Tongue (tissue), 1 donor: ENCODE measurements at regions not wholly inside any gene's neighbourhood (a gene's known extent, or its start where the extent isn't known, plus 50 kb on each side); places are given as distances from the start of the nearest gene placed in this dataset.
"Not testable (repeated sequence)": the region's sequence is repeated elsewhere in the genome, so short reads cannot be mapped to it uniquely, and the experiment has no call there.

Source experiments
- DNase-seq: peaks from one replicate; pipeline ENCODE4 v3.0.0-alpha.2; 2015

DNA sequence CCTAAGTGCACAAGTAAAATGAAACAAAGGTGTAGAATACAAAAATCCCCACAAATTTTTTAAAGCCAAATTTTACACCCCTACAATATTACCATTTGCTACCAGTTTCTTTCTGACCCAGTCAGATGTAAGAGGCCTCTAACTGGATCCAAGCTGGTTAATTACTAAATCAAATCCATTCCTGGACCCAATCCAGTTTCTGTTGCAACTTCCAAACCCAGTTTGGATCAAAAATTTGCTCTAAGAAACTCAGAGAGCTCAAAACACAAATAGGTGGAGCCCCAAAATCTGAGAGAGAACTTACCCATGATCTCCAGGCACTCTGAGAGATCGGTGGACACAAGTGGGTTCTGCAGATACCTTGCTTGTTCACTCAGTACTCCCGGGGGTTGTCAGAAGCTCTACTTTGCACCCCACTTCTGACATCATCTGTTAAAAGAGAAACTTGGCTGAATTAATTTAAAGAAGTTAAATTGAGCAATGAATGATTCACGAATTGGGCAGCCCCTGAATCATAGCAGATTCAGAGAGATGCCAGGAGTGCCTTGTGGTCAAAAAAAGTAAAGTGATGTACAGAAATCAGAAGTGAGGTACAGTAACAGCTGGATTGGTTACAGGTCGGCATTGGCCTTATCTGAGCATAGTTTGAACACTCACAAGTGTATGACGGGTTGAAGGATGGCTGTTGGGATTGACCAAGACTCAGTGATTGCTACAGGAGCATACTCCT lies 448.0 kb downstream of the KCNT2 start:
- DNase-seq, result no peak

DNA sequence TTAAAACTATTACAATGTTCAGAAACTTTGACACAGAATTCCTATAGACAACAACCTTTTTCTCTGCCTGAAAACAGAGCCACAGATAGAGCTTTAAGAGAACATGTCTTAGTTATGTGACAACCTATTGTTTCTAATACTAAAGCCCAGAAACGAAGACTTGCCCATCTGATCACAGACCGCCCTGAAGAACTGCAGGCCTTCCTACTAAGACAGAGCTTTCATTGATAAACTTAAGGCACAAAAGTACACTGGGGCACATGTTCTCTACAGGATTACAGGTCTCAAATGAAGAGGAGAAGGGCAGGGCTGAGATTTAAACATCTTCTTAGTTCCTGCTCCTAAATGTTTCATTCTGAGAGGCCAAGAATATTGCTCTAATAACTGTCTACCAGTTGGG lies 452.7 kb downstream of the KCNT2 start:
- no peak for DNase-seq

DNA sequence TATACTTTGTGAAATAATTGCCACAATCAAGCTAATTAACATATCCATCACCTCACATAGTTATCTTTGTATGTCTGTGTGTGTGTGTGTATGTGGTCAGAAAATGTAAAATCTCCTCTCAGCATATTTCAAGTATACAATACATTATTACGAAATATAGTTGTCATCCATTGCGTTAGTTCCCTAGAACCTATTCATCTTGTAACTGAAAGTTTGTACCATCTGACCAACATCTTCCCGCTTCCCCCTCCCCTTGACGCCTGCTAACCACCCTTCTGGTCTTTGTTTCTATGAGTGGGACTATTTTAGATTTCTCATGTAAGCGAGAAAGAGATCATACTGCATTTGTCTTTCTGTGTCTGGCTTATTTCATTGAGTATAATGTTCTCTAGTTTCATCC lies 455.3 kb downstream of the KCNT2 start:
- DNase-seq, result no peak

DNA sequence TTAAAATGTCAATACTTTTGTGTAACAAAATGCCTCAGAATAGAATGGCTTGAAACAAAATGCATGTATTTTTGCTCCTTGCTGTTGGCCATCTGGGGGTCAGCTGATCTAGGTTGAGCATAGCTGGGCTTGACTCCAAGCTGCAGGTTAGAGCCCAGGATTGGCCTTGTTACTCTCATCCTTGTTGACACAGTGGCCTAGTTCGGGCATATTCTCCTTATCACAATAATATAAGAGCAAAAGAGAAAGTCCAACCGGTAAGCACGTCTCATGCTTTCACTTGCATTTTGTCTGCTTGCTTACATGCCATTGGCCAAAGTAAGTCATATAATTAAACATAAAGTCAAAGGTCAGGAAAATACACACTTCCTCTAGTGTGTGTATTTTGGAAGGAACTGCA lies 456.2 kb downstream of the KCNT2 start:
- no peak for DNase-seq

DNA sequence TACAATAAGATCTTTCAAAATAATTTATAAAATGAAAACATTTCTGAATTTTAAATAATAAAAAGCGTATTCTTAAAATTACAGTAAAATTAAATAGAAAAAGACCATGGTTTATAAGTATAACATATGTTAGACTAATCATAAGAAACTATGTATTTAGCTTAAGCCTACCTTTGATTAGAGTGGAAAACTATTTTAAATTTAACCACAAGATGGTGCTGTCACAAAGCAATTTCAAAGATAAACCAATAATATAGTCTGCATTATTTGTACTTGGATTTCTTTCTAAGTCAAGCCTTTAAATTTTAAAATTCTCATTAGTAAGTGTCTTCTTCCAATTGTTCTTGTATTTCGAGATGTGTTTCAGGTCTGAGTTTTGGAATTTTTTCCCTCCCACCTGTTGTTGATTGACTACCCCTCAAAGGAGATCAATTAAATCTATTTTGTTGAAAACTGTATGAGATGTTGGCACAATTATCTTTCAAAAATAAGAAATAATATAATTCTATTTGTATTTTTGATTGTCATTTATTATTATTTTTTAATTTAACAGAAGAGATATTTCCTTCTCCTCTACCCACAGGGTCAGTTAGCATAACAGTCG lies 459.8 kb downstream of the KCNT2 start:
- peak; percentile 68 for DNase-seq

DNA sequence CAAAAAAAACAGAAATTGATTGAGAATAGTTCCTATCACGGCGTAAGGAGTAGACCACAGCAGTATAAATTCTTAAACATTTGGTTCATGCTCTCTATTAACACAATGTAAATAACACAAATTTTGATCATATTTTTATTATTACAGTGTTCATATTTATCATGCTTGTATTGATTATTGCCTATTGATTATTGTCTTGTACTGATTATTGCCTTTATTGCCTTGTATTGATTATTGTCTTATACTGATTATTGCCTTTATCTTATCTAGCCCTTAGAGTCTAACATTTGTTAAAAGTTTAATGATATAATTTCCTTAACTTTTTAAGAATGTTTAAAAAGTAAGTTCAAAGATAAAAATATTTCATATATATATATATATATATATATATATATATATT lies 460.7 kb downstream of the KCNT2 start:
- no peak for DNase-seq

DNA sequence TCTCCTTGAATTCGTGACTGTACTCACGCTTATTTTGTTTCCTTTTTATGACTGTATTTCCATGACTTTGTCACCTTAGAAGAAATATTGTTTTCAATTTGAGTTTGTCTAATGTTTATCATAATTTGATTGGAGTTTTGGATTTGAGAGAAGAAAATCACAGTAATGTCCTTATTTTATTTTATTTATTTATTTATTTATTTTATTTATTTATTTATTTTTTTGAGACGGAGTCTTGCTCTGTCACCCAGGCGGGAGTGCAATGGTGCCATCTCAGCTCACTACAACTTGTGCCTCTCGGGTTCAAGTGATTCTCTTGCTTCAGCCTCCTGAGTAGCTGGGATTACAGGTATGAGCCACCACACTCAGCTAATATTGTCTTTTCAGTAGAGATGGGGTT lies 463.1 kb downstream of the KCNT2 start:
- DNase-seq, result not testable (repeated sequence)

DNA sequence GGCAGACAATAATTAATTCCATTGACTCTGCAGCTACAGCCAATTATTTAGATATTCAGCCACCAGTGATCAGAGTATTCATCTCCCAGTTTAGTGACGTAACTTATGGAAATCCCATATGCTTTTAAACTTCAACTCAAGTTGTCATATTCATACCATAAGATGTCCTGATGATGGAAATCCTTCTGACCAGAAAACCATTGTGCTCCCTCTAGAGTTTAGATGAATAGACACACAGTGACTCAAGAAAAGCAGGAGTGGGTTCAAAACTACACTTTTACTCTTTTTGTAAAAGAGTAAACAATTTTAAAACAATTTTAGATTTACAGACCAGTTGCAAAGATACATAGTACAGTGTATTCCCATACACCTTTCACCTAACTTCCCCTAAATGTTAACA lies 463.7 kb downstream of the KCNT2 start:
- DNase-seq, result no peak

DNA sequence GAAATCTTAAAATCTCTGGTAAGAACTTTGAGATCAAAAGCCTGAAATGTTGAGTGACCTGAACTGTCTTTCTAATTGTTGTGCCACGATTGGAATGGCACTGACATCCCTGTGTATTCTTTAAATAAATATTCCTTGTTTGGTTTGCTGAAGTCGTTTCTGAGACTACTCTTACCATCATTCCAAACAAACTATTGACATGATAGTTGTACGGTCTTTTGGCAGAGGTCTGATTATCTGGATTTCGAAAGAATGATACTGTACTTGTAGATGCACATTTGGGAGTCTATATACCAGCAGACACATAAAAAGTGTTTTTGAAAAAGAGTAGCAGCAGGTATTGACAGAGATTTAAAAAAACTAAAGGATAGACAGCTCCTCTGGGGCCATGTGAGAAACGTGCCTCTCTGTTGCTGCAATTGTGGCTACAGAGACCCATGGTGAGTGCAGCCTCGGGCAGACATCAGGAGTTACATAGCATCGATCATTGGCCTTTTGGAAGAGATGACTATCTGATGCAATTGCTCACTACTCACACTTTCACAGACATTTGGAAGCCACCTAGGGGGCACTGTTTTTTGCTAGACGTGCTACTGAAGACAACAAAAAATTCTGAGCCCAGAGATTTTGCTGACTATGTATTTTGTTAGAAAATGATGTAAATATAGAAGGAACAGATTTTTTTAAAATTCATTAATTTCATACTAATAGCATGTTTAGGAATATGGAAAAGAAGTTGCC lies 464.5 kb downstream of the KCNT2 start:
- DNase-seq, result no peak

DNA sequence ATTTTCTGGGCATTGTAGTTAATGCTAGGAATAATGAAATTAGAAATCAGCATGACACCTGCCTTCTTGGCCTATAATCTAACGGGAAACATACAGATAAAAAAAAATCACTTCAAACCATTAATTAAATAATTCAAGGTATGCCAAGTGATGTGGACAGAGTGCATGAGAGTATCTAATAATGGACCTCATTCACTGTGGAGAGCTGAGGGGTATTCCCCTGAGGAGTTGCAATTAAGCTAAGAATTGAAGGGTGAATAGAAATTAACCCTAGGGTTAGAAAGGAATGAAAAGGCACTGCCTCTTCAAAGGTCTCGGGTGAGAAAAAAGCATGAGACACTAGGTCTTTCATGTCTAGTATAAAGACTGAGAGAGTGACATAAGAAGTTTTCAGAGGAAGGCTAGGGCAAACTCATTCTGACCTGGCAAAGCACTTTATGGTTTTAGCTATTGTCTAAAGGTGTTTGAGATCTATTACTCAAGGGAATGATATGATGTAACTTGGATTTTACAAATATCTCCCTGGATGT lies 466.1 kb downstream of the KCNT2 start:
- DNase-seq, result no peak

DNA sequence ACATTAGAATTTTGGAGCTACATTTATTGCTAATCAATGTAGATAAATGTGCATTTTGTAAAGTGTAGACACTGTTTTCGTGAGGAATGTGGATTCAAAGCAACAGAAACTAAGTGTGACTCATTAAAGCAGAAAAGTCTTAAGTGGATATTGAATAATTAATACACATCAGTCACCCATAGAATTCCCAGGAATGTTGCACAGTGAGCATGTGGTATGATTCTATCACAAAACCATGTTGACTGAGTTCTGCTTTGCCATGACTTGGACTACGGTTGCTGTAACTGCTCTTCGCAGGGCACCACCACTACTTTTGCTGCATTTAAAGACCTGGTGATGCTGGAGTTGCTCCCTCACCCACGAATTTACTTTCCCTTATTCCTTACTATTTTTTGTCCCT lies 471.8 kb downstream of the KCNT2 start:
- DNase-seq, result no peak

DNA sequence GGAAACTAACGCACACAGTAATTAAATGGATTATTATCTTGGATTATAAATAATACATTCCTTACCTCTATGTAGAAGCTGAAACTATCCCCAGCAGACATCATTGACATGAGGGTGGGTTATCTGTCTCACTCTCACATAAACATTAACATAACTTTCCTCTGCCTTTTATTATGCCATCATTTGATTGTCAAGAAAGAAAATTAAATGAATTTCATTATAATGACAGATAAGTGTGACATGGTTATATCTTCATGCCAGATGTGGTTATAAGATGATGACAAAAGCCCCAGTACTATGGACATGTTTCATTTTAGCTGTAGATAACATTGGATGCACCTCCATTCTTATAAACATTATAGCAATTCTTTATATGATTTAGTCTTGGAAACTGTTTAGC lies 476.5 kb downstream of the KCNT2 start:
- no peak for DNase-seq

DNA sequence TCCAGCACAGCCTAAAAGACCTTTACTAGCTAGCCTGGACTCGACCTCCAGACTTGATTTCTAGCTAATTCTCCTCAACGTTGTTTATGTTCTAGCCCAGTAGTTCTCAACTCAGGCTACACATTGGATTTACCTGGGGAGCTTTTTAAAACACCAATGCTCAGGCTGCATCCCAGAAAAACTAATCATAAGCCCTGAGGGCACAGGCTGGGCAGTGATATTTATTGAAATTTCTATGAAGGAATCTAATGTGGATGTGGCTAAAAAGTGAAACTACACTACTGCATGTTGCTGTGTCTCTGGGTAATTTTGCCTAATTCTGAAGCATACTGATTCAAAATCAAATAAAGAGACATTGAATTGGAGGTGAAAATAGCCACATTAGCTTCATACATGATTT lies 479.4 kb downstream of the KCNT2 start:
- no peak for DNase-seq

DNA sequence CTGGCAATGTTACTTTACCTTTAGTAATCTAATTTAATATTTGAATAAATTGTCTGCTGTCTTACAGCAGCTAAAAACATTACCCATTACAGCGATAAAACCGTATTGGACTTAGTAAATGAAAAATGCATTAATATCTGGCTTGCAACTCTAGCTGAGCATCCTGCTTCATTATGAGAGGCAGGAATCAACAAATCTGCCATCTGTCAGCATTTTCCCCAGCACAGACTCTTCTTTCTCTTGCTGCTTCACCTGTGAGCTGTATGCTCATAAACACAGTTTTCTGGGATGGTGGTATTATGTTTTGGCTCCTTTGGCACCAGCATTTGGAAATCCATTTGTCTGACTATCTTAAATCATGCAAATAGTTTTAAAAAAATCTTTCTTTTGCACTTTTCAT lies 487.1 kb downstream of the KCNT2 start:
- no peak for DNase-seq

DNA sequence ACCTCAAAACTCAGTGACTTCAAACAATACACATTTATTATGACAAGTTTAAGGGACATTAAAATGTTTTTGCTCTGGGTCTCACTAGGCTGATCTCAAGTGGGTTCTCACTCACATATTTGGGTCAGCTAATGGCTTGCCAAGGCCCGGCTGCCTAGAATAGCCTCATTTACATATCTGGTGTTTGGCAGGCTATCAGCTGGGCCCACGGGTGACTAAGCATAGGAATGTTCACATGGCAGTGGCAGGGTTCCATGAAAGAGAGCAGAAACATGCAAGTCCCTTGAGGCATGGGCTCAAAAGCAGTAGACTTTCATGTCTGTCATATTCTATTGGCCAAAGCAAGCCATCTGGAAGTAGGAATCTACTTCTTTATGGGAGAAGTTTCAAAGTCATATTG lies 492.6 kb downstream of the KCNT2 start:
- peak; percentile 10 for DNase-seq

DNA sequence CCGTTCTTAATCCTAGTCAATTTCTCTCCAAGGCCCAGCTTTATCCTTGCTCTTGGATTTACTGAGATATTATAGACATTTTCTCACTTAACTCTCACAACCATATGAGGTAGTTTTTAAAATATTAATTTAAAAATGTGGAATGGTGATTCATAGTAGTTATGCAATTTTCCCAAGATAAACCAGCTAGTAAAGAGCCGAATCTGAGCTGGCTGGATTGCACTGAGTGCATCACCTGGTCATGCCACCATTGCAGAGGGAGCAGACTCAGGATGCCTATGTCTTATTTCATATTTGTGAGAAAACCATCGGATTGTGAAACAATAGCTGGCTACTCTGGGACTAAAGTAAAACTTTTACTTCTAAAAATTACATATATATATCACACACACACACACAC lies 494.0 kb downstream of the KCNT2 start:
- DNase-seq, result no peak

DNA sequence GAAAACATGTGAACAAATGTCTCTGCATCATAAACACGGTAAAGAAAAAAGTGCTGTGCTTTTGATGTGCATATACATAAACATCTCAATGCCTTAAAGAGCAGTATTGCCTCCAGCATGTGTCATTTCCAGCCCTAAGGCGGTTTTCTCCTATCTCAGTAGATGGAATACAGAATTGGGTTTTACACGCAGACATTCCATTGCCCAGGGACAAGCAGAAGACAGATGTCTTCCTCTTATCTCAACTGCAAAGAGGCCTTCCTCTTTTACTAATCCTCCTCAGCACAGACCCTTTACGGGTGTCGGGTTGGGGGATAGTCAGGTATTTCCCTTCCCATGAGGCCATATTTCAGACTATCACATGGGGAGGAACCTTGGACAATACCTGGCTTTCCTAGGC lies 499.2 kb downstream of the KCNT2 start:
- not testable (repeated sequence) for DNase-seq

DNA sequence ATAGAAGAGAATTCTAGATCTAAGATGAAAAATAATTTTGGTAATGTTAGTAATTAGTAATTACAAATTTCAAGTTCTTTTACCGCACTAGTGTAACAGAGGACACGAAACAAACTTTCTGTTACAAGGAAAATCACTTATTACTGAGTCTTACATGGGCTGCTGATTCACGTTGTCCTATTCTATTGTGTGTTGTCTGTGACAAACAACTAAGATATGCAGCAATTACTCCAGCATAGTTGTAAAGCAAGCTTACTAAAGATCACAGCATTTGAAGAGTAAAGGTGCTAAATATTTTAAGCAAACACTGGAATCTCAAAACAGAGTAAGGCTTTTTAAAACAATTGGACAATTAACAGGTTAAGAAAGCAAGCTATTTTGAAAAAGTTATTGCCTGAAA lies 502.3 kb downstream of the KCNT2 start:
- no peak for DNase-seq

DNA sequence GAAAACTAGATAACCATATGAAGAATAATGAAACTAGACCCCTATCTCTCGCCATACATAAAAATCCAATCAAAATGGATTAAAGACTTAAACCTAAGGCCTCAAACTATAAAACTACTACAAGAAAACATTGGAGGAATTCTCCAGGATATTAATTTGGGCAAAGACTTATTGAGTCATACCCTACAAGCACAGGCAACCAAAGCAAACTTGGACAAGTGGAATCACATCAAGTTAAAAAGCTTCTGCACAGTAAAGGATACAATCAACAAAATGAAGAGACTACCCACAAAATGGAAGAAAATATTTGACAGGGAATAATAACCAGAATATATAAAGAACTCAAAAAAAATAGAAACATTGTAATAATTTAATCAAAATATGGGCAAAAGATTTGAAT lies 505.4 kb downstream of the KCNT2 start:
- DNase-seq, result no peak

DNA sequence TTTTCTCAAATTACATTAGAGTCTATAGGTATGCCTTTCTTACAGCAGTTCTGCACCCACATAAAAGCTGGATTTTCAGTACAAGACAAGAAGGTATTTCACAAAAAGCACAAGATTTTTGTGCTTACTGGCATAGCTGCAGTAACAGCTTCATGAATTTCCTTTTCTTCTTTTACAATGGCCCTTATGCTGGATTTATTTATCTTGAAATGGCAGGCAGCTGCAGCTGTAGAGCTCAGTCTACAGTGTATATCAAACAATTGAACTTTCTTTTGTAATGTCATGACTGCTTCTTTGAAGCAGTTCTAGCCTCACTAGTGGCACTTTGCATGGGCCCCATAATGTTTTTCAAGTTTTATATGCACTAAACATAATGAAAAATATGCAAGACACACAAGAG lies 510.2 kb downstream of the KCNT2 start:
- DNase-seq, result no peak

DNA sequence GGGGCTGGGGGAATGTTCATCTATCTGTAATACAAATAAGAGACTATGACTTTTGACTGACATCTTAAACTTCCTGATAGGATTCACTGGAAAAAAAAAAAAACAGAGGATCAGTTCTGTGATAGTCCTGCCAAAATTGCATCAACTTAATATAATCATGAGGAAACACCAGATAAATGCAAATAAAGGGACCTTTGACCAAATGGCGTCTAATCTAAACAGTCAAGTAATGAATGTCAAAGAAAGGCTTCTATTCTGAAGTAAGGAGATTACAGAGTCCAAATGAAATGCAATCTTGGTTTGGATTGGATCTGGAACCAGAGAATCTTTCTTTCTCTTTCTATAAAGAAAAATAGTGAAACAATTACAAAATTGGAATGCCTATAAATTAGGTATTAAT lies 513.4 kb downstream of the KCNT2 start:
- DNase-seq, result no peak

DNA sequence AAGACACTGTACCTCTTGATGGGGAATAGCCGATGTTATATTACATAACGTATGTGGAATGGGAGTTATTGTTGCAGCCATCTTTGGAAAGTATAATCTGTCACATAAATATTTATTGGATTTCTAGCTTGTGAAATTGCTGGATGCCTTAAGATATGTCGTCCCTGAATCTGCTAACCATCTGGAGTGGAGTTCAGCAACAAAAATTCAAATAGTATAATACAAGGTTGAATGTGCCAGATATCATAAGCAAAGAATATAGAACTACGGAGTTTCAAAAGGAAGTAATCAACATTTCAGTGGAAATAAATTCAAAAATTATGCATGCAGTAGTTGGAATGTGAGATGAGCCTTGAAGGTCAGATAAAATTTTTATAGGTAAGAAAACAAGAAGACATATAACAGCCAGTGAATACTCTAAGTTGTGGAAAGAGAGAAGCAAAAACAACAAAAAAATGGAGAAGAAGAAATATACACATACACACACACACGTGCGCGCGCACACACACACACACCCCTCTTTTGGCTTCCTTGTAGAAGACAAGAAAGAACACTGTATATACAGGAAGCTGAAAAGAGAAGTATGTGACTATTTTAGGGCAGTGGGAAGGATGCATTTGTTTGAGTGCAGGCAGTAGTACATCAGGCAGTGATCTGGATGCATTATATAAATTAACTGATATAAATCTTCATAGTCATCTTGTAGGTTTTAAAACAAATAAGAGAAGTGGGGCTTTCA lies 516.7 kb downstream of the KCNT2 start:
- no peak for DNase-seq

DNA sequence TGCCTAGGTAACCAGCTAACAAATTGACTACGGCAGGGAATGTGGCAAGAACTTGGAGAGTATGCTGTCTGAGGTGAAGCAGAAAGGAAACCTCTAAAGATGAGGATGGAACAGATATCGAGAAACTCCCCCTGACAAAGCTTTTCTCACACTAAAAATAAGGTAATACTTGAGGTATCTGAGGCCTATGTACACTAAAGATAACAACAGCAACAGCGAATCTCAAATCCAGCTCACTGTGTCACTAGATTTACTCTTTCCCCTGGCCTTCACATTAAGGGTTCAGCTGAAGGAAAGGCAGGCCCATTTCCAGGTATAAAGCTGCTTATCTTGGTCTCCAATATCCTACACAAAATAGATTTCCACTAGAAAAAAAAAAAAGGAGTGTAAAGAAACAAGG lies 518.0 kb downstream of the KCNT2 start:
- no peak for DNase-seq
